ENCODE measurements at regions not wholly inside any gene's neighbourhood (a gene's known extent, or its start where the extent isn't known, plus 50 kb on each side); places are given as distances from the start of the nearest gene placed in this dataset.

GRCh38 chr6:91437315-91437729, 850.5 kb upstream of the MAP3K7 start:
- no peak for DNase-seq

- no peak for DNase-seq
Observed at GRCh38 chr6:91436448-91436847, 849.6 kb upstream of the MAP3K7 start.

- no peak for DNase-seq
Observed at GRCh38 chr6:91435630-91436029, 848.8 kb upstream of the MAP3K7 start.

- DNase-seq, result no peak
Observed at GRCh38 chr6:91434576-91434975, 847.7 kb upstream of the MAP3K7 start.

- DNase-seq, result no peak
Observed at GRCh38 chr6:91433660-91434534, 847.0 kb upstream of the MAP3K7 start.

GRCh38 chr6:91428953-91429560, 842.2 kb upstream of the MAP3K7 start:
- DNase-seq, result no peak

- no peak for DNase-seq
Observed at GRCh38 chr6:91428296-91428695, 841.4 kb upstream of the MAP3K7 start.

- DNase-seq, result no peak
Observed at GRCh38 chr6:91420243-91420642, 833.4 kb upstream of the MAP3K7 start.

- no peak for DNase-seq
Observed at GRCh38 chr6:91415031-91415605, 828.2 kb upstream of the MAP3K7 start.

- no peak for DNase-seq
Observed at GRCh38 chr6:91412532-91412931, 825.7 kb upstream of the MAP3K7 start.

GRCh38 chr6:91407706-91408105, 820.8 kb upstream of the MAP3K7 start:
- DNase-seq, result no peak

- DNase-seq, result no peak
Observed at GRCh38 chr6:91392951-91393350, 806.1 kb upstream of the MAP3K7 start.

- DNase-seq, result no peak
Observed at GRCh38 chr6:91387290-91388059, 800.6 kb upstream of the MAP3K7 start.

- DNase-seq, result no peak
Observed at GRCh38 chr6:91386204-91386603, 799.3 kb upstream of the MAP3K7 start.

- DNase-seq, result no peak
Observed at GRCh38 chr6:91383207-91383606, 796.3 kb upstream of the MAP3K7 start.

GRCh38 chr6:91376686-91377085, 789.8 kb upstream of the MAP3K7 start:
- no peak for DNase-seq

GRCh38 chr6:91366781-91367180, 779.9 kb upstream of the MAP3K7 start:
- no peak for DNase-seq

- no peak for DNase-seq
Observed at GRCh38 chr6:91358986-91359385, 772.1 kb upstream of the MAP3K7 start.

- DNase-seq, result no peak
Observed at GRCh38 chr6:91352878-91353277, 766.0 kb upstream of the MAP3K7 start.

GRCh38 chr6:91352321-91352720, 765.4 kb upstream of the MAP3K7 start:
- no peak for DNase-seq

GRCh38 chr6:91350146-91350908, 763.5 kb upstream of the MAP3K7 start:
- DNase-seq, result no peak

- no peak for DNase-seq
Observed at GRCh38 chr6:91341473-91341872, 754.6 kb upstream of the MAP3K7 start.
